Neural cell (in vitro differentiated cells): ENCODE measurements at regions not wholly inside any gene's neighbourhood (a gene's known extent, or its start where the extent isn't known, plus 50 kb on each side); places are given as distances from the start of the nearest gene placed in this dataset.
A peak's percentile ranks its signal among the peaks of the same experiment; 100 is the strongest.

Source experiments
- H2AFZ ChIP-seq: fragments of 200-600, 300-800 bp; sonication (generic), shearing (Covaris generic); 2 replicates; pipeline ENCODE4 v1.6.0; 2014; ENCODE audit warnings: low read depth, mild to moderate bottlenecking, antibody characterized with exemption, low read length, moderate library complexity
- H3F3A ChIP-seq: fragments of 200-600 bp; shearing (Covaris generic); 2 replicates; pipeline ENCODE4 v1.6.1; 2016; ENCODE audit warnings: mild to moderate bottlenecking, moderate library complexity, mixed read lengths, antibody characterized with exemption, low read length; ENCODE audit not compliant: insufficient read depth, poor library complexity, severe bottlenecking
- H3K27ac ChIP-seq: fragments of 200-600, 300-800 bp; sonication (generic), shearing (Covaris generic); 2 replicates; pipeline ENCODE4 v1.5.1; 2014; ENCODE audit warnings: mild to moderate bottlenecking, low read length, moderate library complexity
- H3K27me3 ChIP-seq: fragments of 300-800, 200-600 bp; sonication (generic), shearing (Covaris generic); 2 replicates; pipeline ENCODE4 v1.6.0; 2014; ENCODE audit warnings: mild to moderate bottlenecking, low read depth, low read length, moderate library complexity; ENCODE audit not compliant: insufficient read depth
- H3K36me3 ChIP-seq: fragments of 300-800, 200-600 bp; sonication (generic), shearing (Covaris generic); 2 replicates; pipeline ENCODE4 v1.5.1; 2014; ENCODE audit warnings: mild to moderate bottlenecking, antibody characterized with exemption, low read length, moderate library complexity; ENCODE audit not compliant: insufficient read depth
- H3K4me2 ChIP-seq: fragments of 300-800, 200-600 bp; sonication (generic), shearing (Covaris generic); 2 replicates; pipeline ENCODE4 v1.6.0; 2014; ENCODE audit warnings: mild to moderate bottlenecking, low read length
- H3K4me3 ChIP-seq: fragments of 300-800, 200-600 bp; sonication (generic), shearing (Covaris generic); 2 replicates; pipeline ENCODE4 v1.5.1; 2014; ENCODE audit warnings: mild to moderate bottlenecking, low read length, moderate library complexity
- H3K79me2 ChIP-seq: fragments of 200-600 bp; shearing (Covaris generic); replicated peaks from 2 replicates; pipeline ENCODE4 v1.6.0; 2014; ENCODE audit warnings: mild to moderate bottlenecking, low read length, moderate library complexity; ENCODE audit not compliant: insufficient read depth
- H3K9ac ChIP-seq: fragments of 300-800, 200-600 bp; sonication (generic), shearing (Covaris generic); 2 replicates; pipeline ENCODE4 v1.6.1; 2016; ENCODE audit warnings: mild to moderate bottlenecking, low read length, mixed read lengths
- H3K9me2 ChIP-seq: fragments of 200-600 bp; shearing (Covaris generic); 2 replicates; pipeline ENCODE4 v1.6.1; 2016; ENCODE audit warnings: mild to moderate bottlenecking, low read length, mixed read lengths; ENCODE audit not compliant: insufficient read depth
- H3K9me3 ChIP-seq: fragments of 200-600, 300-800 bp; sonication (generic), shearing (Covaris generic); 2 replicates; pipeline ENCODE4 v1.6.1; 2016; ENCODE audit warnings: mild to moderate bottlenecking, mixed run types, low read length, moderate library complexity, mixed read lengths
- H4K20me1 ChIP-seq: fragments of 200-600 bp; shearing (Covaris generic); 2 replicates; pipeline ENCODE4 v1.6.1; 2016; ENCODE audit warnings: mild to moderate bottlenecking, mixed run types; ENCODE audit not compliant: insufficient read depth
- CTCF ChIP-seq: fragments of 450-650 bp; IDR thresholded peaks from 2 replicates; pipeline ENCODE4 v1.5.1; 2014; ENCODE audit warnings: antibody characterized with exemption, mild to moderate bottlenecking, moderate library complexity; ENCODE audit not compliant: poor library complexity, severe bottlenecking
- EP300 ChIP-seq: fragments of 450-650 bp; conservative IDR thresholded peaks from 2 replicates; pipeline ENCODE4 v1.6.1; 2014; ENCODE audit warnings: antibody characterized with exemption, mild to moderate bottlenecking, moderate library complexity; ENCODE audit not compliant: poor library complexity, severe bottlenecking
- EZH2 ChIP-seq: fragments of 200-600, 300-800 bp; shearing (Covaris generic), sonication (generic); IDR thresholded peaks from 2 replicates; pipeline ENCODE4 v1.6.1; 2014; ENCODE audit warnings: antibody characterized with exemption, low read length, borderline replicate concordance, mild to moderate bottlenecking; ENCODE audit not compliant: insufficient read depth, poor library complexity, severe bottlenecking
- MXI1 ChIP-seq: fragments of 450-650 bp; conservative IDR thresholded peaks from 2 replicates; pipeline ENCODE4 v1.6.1; 2014; ENCODE audit warnings: antibody characterized with exemption, mild to moderate bottlenecking; ENCODE audit not compliant: poor library complexity, severe bottlenecking
- POLR2AphosphoS5 ChIP-seq: IDR thresholded peaks from 2 replicates; pipeline ENCODE4 v1.6.1; 2012
- RAD21 ChIP-seq: fragments of 450-650 bp; conservative IDR thresholded peaks from 2 replicates; pipeline ENCODE4 v1.6.1; 2014; ENCODE audit warnings: antibody characterized with exemption, mild to moderate bottlenecking, moderate library complexity
- REST ChIP-seq: IDR thresholded peaks from 2 replicates; pipeline ENCODE4 v1.6.1; 2012; ENCODE audit warnings: borderline replicate concordance
- SMC3 ChIP-seq: fragments of 450-650 bp; conservative IDR thresholded peaks from 2 replicates; pipeline ENCODE4 v1.6.1; 2014; ENCODE audit warnings: antibody characterized with exemption, mild to moderate bottlenecking, moderate library complexity; ENCODE audit not compliant: poor library complexity
- TAF1 ChIP-seq: IDR thresholded peaks from 2 replicates; pipeline ENCODE4 v1.6.1; 2012; ENCODE audit warnings: low read depth

GRCh38 chr9:31023847-31024246, 1360.6 kb upstream of the ACO1 start:
- Histone ChIP-seq H3K4me2 (no peak overlapping the region), H3K27me3 (peaks cover 2% of the 10 kb centered on the region), H3K4me3 (no peak overlapping the region), H3K9me3 (no peaks in the 10 kb centered on the region), H3K27ac (peak overlapping the region; percentile 54), H3K79me2 (no peaks in the 10 kb centered on the region), H3K9me2 (no peaks in the 10 kb centered on the region), H2AFZ (no peak overlapping the region), H3F3A (no peaks in the 10 kb centered on the region), H4K20me1 (no peaks in the 10 kb centered on the region), H3K9ac (no peak overlapping the region), H3K36me3 (no peaks in the 10 kb centered on the region)
- TF ChIP-seq MXI1 = no peak
- TF ChIP-seq CTCF = no peak
- TF ChIP-seq SMC3 = no peak
- no peak for TF ChIP-seq EZH2
- TF ChIP-seq RAD21 = no peak
- no peak for TF ChIP-seq TAF1
- TF ChIP-seq EP300 = no peak
- no peak for TF ChIP-seq POLR2AphosphoS5
- TF ChIP-seq REST = no peak

GRCh38 chr9:31027678-31028077, 1356.8 kb upstream of the ACO1 start:
- Histone ChIP-seq H3K27ac (no peak overlapping the region), H3K9me2 (no peaks in the 10 kb centered on the region), H3K4me2 (no peak overlapping the region), H3K4me3 (no peak overlapping the region), H3F3A (no peaks in the 10 kb centered on the region), H3K79me2 (no peaks in the 10 kb centered on the region), H3K9me3 (no peaks in the 10 kb centered on the region), H3K27me3 (peaks cover 1% of the 10 kb centered on the region), H4K20me1 (no peaks in the 10 kb centered on the region), H3K36me3 (no peaks in the 10 kb centered on the region), H2AFZ (no peak overlapping the region), H3K9ac (no peak overlapping the region)
- TF ChIP-seq EP300 = peak; percentile 93
- no peak for TF ChIP-seq REST
- TF ChIP-seq POLR2AphosphoS5 = peak; percentile 95
